ENCODE measurements at regions not wholly inside any gene's neighbourhood (a gene's known extent, or its start where the extent isn't known, plus 50 kb on each side); places are given as distances from the start of the nearest gene placed in this dataset.

GRCh38 chr4:180784940-180785339, 1458.3 kb upstream of the TENM3 start:
- Histone ChIP-seq H3K36me3 (ENCODE audit: control insufficient read depth, insufficient read depth, low read length) (no peaks in the 10 kb centered on the region), H3K27me3 (ENCODE audit: control insufficient read depth, insufficient read depth, low read length) (no peaks in the 10 kb centered on the region)

DNA sequence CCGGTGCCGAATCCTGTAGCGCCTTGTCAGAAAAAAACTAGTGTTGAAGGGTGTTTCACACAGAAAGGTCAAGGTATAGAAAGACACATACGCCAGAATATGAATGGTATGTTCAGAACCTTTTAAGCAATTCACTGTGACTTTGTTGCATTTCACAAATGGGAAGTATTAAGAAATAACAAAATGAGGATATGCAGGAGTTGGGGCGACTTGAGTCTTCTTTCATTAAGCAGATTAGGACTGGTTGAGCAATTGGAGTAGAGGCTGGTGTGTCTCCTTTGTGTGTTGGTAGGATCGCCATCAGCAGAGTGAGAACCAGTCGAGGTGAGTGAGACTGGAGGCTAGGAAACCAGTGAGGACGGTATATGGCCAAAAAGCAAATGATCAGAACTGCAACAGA, 1454.5 kb upstream of the TENM3 start:
- no peaks in the 10 kb centered on the region for H3K4me1 ChIP-seq (ENCODE audit: control insufficient read depth, insufficient read depth, low read length)
- no peak overlapping the region for H3K4me3 ChIP-seq (ENCODE audit: low read length)
- no peak overlapping the region for H3K9ac ChIP-seq (ENCODE audit: low read length)
- no peaks in the 10 kb centered on the region for H3K36me3 ChIP-seq (ENCODE audit: control insufficient read depth, insufficient read depth, low read length)
- no peaks in the 10 kb centered on the region for H3K27me3 ChIP-seq (ENCODE audit: control insufficient read depth, insufficient read depth, low read length)
- no peak overlapping the region for H3K27ac ChIP-seq (ENCODE audit: low read depth, low read length)

More at GRCh38 chr4:180784940-180785339, 1458.3 kb upstream of the TENM3 start:
- Histone ChIP-seq H3K4me3 (ENCODE audit: low read length) (no peak overlapping the region), H3K9ac (ENCODE audit: low read length) (no peak overlapping the region), H3K4me1 (ENCODE audit: control insufficient read depth, insufficient read depth, low read length) (no peaks in the 10 kb centered on the region), H3K27ac (ENCODE audit: low read depth, low read length) (no peak overlapping the region)

GRCh38 chr4:180789929-180790328, 1453.3 kb upstream of the TENM3 start:
- Histone ChIP-seq H3K36me3 (ENCODE audit: control insufficient read depth, insufficient read depth, low read length) (no peaks in the 10 kb centered on the region), H3K27me3 (ENCODE audit: control insufficient read depth, insufficient read depth, low read length) (no peaks in the 10 kb centered on the region), H3K27ac (ENCODE audit: low read depth, low read length) (no peak overlapping the region), H3K9ac (ENCODE audit: low read length) (no peak overlapping the region), H3K4me1 (ENCODE audit: control insufficient read depth, insufficient read depth, low read length) (no peaks in the 10 kb centered on the region), H3K4me3 (ENCODE audit: low read length) (no peak overlapping the region)

DNA sequence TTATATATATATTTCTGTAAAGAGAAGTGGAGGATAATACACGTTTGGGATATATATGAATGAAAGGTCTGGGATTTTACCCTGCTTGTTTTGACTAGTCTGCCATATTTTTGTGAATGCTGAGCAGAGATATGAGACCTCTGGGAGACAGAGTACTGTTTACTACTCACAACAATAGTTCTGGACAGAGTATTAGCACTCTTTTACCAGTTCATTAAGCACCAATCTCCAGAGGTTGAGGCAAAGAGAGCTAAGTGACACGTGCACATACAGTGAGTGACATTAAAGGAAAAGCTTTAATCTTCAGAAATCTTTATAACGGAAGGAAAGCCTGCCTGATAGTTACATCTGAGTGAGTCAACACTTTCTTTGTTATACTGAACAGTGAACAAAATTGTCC, 1452.7 kb upstream of the TENM3 start:
- no peak overlapping the region for H3K9ac ChIP-seq (ENCODE audit: low read length)
- no peaks in the 10 kb centered on the region for H3K27me3 ChIP-seq (ENCODE audit: control insufficient read depth, insufficient read depth, low read length)
- no peak overlapping the region for H3K27ac ChIP-seq (ENCODE audit: low read depth, low read length)
- H3K36me3 ChIP-seq (ENCODE audit: control insufficient read depth, insufficient read depth, low read length), result no peaks in the 10 kb centered on the region
- H3K4me3 ChIP-seq (ENCODE audit: low read length), result no peak overlapping the region
- H3K4me1 ChIP-seq (ENCODE audit: control insufficient read depth, insufficient read depth, low read length), result no peaks in the 10 kb centered on the region

DNA sequence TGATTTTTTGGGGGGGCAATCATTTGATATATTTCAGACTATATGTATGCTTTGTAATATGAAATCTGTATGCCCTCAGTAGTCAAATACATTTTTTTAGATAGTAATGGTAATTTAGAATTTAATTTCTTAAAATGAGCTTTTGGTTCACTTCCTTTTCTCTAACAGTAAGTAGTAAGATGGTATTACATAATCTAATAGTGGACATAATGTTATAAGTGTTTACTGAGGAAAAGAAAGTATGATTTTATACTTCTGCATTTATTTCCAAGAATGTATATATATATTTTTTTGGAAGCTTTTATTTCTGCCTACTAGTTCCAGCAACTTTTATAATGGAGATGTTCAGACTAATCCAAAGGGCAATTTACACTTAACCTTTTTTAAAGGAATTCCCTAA, 1450.7 kb upstream of the TENM3 start:
- Histone ChIP-seq H3K4me1 (ENCODE audit: control insufficient read depth, insufficient read depth, low read length) (no peaks in the 10 kb centered on the region), H3K27me3 (ENCODE audit: control insufficient read depth, insufficient read depth, low read length) (no peaks in the 10 kb centered on the region), H3K27ac (ENCODE audit: low read depth, low read length) (no peak overlapping the region), H3K4me3 (ENCODE audit: low read length) (no peak overlapping the region), H3K36me3 (ENCODE audit: control insufficient read depth, insufficient read depth, low read length) (no peaks in the 10 kb centered on the region), H3K9ac (ENCODE audit: low read length) (no peak overlapping the region)

DNA sequence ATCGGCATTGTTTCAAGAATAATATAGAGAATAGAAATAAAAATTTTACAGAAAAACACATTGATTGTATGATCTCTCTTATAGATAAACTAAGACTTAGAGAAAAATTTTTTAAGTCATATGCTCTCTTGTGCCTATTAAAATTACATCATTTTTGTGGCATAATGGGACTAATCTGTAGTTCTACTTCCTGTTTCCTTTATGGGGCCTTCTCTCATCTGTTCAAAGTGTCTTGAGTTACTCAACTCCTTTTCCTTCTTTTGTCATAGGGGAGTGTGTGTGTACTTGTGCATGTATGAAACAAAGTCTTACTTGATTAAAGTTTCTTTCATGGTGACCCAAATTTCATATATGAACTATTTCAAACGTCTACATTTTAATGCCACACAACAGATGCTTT, 1448.9 kb upstream of the TENM3 start:
- Histone ChIP-seq H3K27ac (ENCODE audit: low read depth, low read length) (no peak overlapping the region), H3K4me3 (ENCODE audit: low read length) (no peak overlapping the region), H3K36me3 (ENCODE audit: control insufficient read depth, insufficient read depth, low read length) (no peaks in the 10 kb centered on the region), H3K27me3 (ENCODE audit: control insufficient read depth, insufficient read depth, low read length) (no peaks in the 10 kb centered on the region), H3K9ac (ENCODE audit: low read length) (no peak overlapping the region), H3K4me1 (ENCODE audit: control insufficient read depth, insufficient read depth, low read length) (no peaks in the 10 kb centered on the region)

DNA sequence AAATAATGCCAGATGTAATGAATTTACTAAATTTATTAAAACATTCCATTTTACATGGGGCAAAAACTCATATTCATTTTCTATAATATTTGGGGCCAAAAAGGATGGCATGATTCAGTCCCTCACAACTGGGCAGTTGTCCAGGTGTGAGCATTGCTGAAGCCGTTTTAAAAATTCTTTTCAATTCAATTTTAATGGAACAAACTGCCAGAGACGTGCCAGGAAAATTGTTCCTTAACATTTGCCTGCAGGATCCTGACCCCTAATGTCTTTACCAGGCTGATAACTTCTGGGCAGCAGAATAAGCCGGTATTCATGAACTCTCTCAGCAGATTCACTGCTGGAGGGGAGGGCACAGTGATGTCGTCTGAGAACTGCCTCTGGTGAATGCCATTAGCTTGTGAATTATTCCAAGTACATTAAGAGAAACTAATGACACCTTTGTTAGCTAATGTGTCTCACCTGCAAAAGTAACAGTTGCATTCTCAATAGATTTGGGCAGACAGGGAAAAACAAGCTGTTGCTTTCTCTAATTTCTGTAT, 1445.1 kb upstream of the TENM3 start:
- H3K4me1 ChIP-seq (ENCODE audit: control insufficient read depth, insufficient read depth, low read length), result no peaks in the 10 kb centered on the region
- H3K9ac ChIP-seq (ENCODE audit: low read length), result no peak overlapping the region
- H3K4me3 ChIP-seq (ENCODE audit: low read length), result no peak overlapping the region
- H3K27me3 ChIP-seq (ENCODE audit: control insufficient read depth, insufficient read depth, low read length), result no peaks in the 10 kb centered on the region
- H3K27ac ChIP-seq (ENCODE audit: low read depth, low read length), result no peak overlapping the region
- H3K36me3 ChIP-seq (ENCODE audit: control insufficient read depth, insufficient read depth, low read length), result no peaks in the 10 kb centered on the region

- H3K9ac ChIP-seq (ENCODE audit: low read length), result no peak overlapping the region
- no peaks in the 10 kb centered on the region for H3K36me3 ChIP-seq (ENCODE audit: control insufficient read depth, insufficient read depth, low read length)
- H3K27ac ChIP-seq (ENCODE audit: low read depth, low read length), result no peak overlapping the region
- no peaks in the 10 kb centered on the region for H3K27me3 ChIP-seq (ENCODE audit: control insufficient read depth, insufficient read depth, low read length)
- no peak overlapping the region for H3K4me3 ChIP-seq (ENCODE audit: low read length)
- H3K4me1 ChIP-seq (ENCODE audit: control insufficient read depth, insufficient read depth, low read length), result no peaks in the 10 kb centered on the region
These were observed 1443.4 kb upstream of the TENM3 start for GRCh38 chr4:180799798-180800197.

DNA sequence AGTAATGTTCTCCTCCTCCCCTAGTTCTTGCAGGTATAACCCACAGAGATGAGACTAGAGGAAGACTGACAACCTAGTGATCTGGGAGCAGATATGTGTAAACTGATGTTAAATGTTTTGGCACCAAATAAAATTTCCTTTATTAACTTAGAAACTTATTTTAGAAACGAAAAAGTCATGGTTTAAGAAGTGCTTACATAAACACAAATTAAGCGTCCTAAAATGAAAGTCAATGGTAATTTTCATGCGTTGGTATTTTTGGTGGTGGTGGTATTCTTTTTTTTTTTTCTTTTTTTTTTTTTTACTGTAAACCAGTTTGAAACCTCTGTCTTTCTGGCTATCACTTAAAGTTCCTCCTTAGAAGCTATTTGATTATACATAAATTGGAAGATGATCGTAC, 1438.1 kb upstream of the TENM3 start:
- Histone ChIP-seq H3K27ac (ENCODE audit: low read depth, low read length) (no peak overlapping the region), H3K9ac (ENCODE audit: low read length) (no peak overlapping the region), H3K4me1 (ENCODE audit: control insufficient read depth, insufficient read depth, low read length) (no peaks in the 10 kb centered on the region), H3K27me3 (ENCODE audit: control insufficient read depth, insufficient read depth, low read length) (no peaks in the 10 kb centered on the region), H3K36me3 (ENCODE audit: control insufficient read depth, insufficient read depth, low read length) (no peaks in the 10 kb centered on the region), H3K4me3 (ENCODE audit: low read length) (no peak overlapping the region)

- Histone ChIP-seq H3K9ac (ENCODE audit: low read length) (no peak overlapping the region), H3K4me1 (ENCODE audit: control insufficient read depth, insufficient read depth, low read length) (no peaks in the 10 kb centered on the region), H3K36me3 (ENCODE audit: control insufficient read depth, insufficient read depth, low read length) (no peaks in the 10 kb centered on the region), H3K4me3 (ENCODE audit: low read length) (no peak overlapping the region), H3K27ac (ENCODE audit: low read depth, low read length) (no peak overlapping the region), H3K27me3 (ENCODE audit: control insufficient read depth, insufficient read depth, low read length) (no peaks in the 10 kb centered on the region)
These were observed 1434.3 kb upstream of the TENM3 start for GRCh38 chr4:180808862-180809261.

- Histone ChIP-seq H3K4me1 (ENCODE audit: control insufficient read depth, insufficient read depth, low read length) (no peaks in the 10 kb centered on the region), H3K9ac (ENCODE audit: low read length) (no peak overlapping the region), H3K4me3 (ENCODE audit: low read length) (no peak overlapping the region), H3K27me3 (ENCODE audit: control insufficient read depth, insufficient read depth, low read length) (no peaks in the 10 kb centered on the region), H3K27ac (ENCODE audit: low read depth, low read length) (no peak overlapping the region), H3K36me3 (ENCODE audit: control insufficient read depth, insufficient read depth, low read length) (no peaks in the 10 kb centered on the region)
These were observed 1433.8 kb upstream of the TENM3 start for GRCh38 chr4:180809439-180809838.

GRCh38 chr4:180810581-180810980, 1432.6 kb upstream of the TENM3 start:
- no peak overlapping the region for H3K27ac ChIP-seq (ENCODE audit: low read depth, low read length)
- H3K4me3 ChIP-seq (ENCODE audit: low read length), result no peak overlapping the region
- no peaks in the 10 kb centered on the region for H3K36me3 ChIP-seq (ENCODE audit: control insufficient read depth, insufficient read depth, low read length)
- no peaks in the 10 kb centered on the region for H3K27me3 ChIP-seq (ENCODE audit: control insufficient read depth, insufficient read depth, low read length)
- no peaks in the 10 kb centered on the region for H3K4me1 ChIP-seq (ENCODE audit: control insufficient read depth, insufficient read depth, low read length)
- H3K9ac ChIP-seq (ENCODE audit: low read length), result no peak overlapping the region

- no peaks in the 10 kb centered on the region for H3K36me3 ChIP-seq (ENCODE audit: control insufficient read depth, insufficient read depth, low read length)
- H3K27ac ChIP-seq (ENCODE audit: low read depth, low read length), result no peak overlapping the region
- no peaks in the 10 kb centered on the region for H3K27me3 ChIP-seq (ENCODE audit: control insufficient read depth, insufficient read depth, low read length)
- no peak overlapping the region for H3K4me3 ChIP-seq (ENCODE audit: low read length)
- no peak overlapping the region for H3K9ac ChIP-seq (ENCODE audit: low read length)
- no peaks in the 10 kb centered on the region for H3K4me1 ChIP-seq (ENCODE audit: control insufficient read depth, insufficient read depth, low read length)
These were observed 1431.6 kb upstream of the TENM3 start for GRCh38 chr4:180811556-180811955.
